Activated naive CD4-positive, alpha-beta T cell treated with anti-CD3 and anti-CD28 coated beads, Interleukin-2, amount 50 U/mL, for 72 hours (primary cell): ENCODE measurements at regions not wholly inside any gene's neighbourhood (a gene's known extent, or its start where the extent isn't known, plus 50 kb on each side); places are given as distances from the start of the nearest gene placed in this dataset.

ENCODE experiments used
- ATAC-seq, 2 donors: fragments of 150-1000 bp; cut with Tn5 transposase; 2 replicates each; pipeline ENCODE4 v1.10.0; 2021; ENCODE audit warnings: mild to moderate bottlenecking in 2 of 2, moderate library complexity in 2 of 2
- DNase-seq, 2 donors: peaks; one replicate each; pipeline ENCODE4 v3.0.0; 2021 to 2022; ENCODE audit warnings: low spot score in 2 of 2
- H3K27ac Mint-ChIP-seq, 2 donors: one replicate each; pipeline ENCODE4 v1.8.0; 2022; ENCODE audit warnings: mild to moderate bottlenecking in 2 of 2, mixed read lengths in 2 of 2
- H3K36me3 Mint-ChIP-seq, 2 donors: one replicate each; pipeline ENCODE4 v1.8.0; 2022; ENCODE audit warnings: mixed read lengths in 2 of 2
- H3K9me3 Mint-ChIP-seq, 2 donors: one replicate each; pipeline ENCODE4 v1.8.0; 2022; ENCODE audit warnings: mixed read lengths in 2 of 2

DNA sequence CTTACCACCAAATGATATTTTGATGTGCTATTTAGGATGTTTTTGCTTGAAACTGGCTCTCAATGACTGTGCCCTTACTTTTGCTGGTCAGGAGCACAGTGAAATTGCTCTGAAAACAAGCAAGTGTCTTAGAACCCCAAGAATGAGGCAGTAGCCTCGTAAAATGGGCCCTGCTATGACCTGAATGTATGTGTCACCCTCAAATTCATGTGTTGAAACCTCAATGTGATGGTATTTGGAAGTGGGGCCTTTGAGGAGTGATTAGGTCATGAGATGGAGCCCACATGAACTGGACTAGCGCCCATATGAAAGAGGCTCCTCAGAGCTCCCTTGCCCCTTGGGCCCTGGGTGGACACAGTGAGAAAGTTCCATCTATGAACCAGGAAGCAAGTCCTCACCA, 155.2 kb downstream of the ZIC5 start:
- H3K36me3 Mint-ChIP-seq = no peaks in the 10 kb centered on the region
- peaks cover 0 to under 1% of the 10 kb centered on the region in 2 donors for H3K9me3 Mint-ChIP-seq
- ATAC-seq (no peak), DNase-seq (no peak)
- H3K27ac Mint-ChIP-seq = no peak overlapping the region

DNA sequence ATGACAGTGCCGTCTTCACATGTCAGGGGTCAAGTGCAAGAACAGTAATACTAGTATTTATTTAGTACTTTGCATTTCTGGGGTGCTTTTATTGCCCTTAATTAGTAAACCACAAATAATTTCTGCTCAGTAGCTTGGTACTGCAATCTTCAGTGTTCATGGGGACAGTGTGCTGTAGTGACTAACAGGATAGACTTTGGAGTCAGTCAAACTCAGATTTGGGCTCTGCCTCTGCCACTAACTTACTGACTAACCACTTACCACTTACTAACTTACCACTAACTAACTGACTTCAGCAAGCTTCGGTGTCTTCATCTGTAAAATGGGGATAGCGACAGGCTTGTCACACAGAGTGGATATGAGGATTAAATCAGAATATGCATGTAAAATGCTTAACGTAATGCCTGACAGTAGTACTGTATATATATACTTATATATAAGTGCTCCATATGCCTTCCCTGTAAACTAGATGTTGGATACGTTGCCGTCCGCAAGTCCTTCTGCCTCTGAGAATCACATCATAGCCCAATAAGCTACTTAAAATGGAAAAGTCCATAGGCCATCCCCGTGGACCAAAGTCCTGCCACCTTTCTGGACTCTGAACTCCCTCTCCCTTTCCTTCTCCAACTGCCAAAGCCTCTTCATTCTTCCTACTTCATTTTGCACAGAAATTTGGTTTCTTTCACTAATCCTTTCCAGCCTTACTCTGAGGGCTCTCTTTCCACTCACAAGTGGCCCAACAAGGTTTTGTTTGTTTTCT, 158.1 kb downstream of the ZIC5 start:
- H3K9me3 Mint-ChIP-seq = no peaks in the 10 kb centered on the region
- no peaks in the 10 kb centered on the region for H3K36me3 Mint-ChIP-seq
- no peak for ATAC-seq
- no peak overlapping the region for H3K27ac Mint-ChIP-seq
- DNase-seq = no peak

DNA sequence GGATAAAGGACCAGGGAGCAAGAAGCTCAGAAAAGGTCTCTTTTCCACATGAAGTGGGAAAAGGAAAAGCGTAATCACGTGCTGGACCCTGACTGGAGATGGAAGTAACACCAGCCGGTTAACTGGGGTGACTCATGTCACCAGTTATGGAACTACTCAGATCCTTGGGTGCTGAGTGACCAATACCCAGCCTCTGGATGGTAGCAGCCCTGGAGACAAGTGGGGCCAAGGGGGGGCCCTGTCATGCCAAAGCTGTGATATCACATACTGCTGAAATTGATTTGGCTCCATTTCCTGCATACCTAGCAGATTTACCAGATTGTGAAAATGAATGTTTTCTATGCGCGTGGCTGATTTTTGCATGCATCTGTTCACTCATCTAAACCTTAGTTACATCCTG, 158.9 kb downstream of the ZIC5 start:
- H3K9me3 Mint-ChIP-seq = no peaks in the 10 kb centered on the region
- ATAC-seq = no peak
- H3K27ac Mint-ChIP-seq = no peak overlapping the region
- no peak for DNase-seq
- no peaks in the 10 kb centered on the region for H3K36me3 Mint-ChIP-seq

DNA sequence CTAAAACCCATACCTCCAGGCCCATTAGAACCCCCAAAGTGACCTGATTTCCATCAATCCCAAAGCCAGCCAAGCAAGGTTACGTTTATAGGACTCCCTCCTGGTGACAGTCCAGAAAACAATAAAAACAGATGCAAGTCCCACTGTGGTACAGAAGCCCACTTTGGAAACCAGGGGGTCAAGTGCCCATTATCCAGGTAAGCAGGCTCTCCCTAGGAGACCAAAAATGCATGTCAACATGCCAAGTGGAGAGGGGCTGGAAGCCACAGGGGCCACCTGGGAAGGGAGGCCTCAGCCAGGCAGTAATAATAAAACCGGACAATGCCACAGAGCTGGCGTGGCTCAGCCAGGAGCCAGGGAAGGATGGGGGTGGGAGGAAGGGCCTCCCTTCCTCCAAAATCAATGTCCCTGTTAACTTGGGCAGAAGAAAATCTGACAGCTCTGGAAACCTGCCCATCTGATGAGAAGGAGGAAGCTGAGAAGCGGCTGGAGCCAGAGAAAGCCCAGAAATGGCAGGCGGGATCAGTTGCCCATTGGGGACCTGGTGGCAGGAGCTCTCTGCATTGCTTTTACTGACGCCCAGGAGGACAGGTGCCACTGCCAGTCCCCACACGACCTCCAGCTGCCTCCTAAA, 160.4 kb downstream of the ZIC5 start:
- ATAC-seq (no peak), DNase-seq (no peak)
- H3K9me3 Mint-ChIP-seq = no peaks in the 10 kb centered on the region
- H3K27ac Mint-ChIP-seq = no peak overlapping the region
- no peaks in the 10 kb centered on the region for H3K36me3 Mint-ChIP-seq

DNA sequence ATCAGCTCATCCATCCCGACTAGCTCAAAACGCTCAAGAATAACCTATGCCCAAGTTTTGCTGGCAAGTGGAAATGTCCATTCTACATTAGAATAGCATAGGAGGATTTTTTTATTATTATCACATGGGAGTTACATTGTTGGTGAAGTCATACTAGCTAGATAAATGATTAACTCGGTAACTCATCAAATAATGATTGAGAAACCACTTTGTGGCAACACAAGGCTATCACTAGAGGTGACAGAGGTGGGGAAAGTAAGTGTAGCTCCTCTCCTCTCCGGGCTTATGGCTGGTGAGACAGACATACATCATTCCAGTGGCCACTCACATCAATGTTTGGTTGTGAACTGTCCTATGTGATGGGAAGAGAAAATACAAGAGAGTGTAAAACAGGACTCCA, 161.6 kb downstream of the ZIC5 start:
- no peak overlapping the region for H3K27ac Mint-ChIP-seq
- no peaks in the 10 kb centered on the region for H3K36me3 Mint-ChIP-seq
- H3K9me3 Mint-ChIP-seq = no peaks in the 10 kb centered on the region
- ATAC-seq = no peak
- DNase-seq = no peak

DNA sequence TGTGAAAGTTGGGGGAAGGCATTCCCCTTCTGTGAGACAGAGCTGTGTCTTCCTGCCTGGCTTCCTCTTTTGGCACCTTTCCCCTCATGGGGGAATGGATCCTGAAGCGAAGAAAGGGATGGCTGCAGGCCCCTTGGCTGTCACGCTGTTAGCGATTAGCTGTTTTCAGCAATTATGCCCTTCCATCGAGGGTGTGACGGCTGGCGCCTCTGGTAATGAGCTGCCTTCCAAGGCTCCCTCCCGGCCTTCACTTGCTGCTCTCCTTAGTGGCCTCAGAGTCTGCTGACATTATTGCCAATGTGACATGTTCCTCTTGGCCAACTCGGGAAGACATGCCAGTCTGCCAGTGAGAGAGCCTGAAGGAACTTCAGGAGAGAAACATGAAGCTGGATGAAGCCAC, 162.1 kb downstream of the ZIC5 start:
- no peak overlapping the region for H3K27ac Mint-ChIP-seq
- DNase-seq (no peak), ATAC-seq (no peak)
- H3K36me3 Mint-ChIP-seq = no peaks in the 10 kb centered on the region
- no peaks in the 10 kb centered on the region for H3K9me3 Mint-ChIP-seq

DNA sequence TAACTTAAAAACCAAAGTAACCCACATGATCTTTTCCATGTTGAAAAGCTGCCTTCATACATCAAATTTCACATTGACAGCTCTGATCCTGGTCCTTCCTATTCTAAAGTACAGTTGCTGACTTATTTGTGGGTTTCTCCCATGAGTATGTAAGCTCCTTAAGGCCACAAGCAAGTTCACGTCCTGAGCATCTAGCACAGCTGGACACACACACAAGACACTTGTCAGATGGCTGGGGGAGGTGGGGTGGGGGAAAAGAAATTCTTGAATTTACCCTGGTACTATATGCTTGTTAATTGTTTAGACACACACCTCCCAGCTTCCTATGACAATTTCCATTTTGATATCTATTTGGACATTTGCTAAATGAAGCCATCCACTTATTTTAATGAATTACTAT, 162.8 kb downstream of the ZIC5 start:
- ATAC-seq (no peak), DNase-seq (no peak)
- H3K9me3 Mint-ChIP-seq = no peaks in the 10 kb centered on the region
- no peak overlapping the region for H3K27ac Mint-ChIP-seq
- H3K36me3 Mint-ChIP-seq = no peaks in the 10 kb centered on the region

DNA sequence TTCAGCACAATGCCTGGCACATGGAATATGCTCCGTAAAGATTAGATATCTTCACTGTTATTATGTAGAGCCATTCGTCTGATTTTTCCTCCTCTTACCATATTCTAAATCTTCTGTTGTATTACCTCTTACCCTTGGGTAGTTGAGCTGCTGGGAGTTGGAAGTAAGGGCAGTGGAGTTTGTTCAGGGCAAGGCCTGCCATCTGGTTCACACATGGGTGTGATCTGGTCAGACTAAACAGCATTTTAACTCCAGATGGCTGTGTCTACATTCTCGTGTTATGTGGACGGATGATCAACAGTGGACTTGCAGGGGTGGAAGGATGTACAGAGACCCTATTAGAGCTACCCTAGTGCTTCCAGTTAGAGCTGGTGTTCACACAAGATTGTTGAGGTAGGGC, 164.9 kb downstream of the ZIC5 start:
- DNase-seq = no peak
- Mint-ChIP-seq H3K27ac (no peak overlapping the region), H3K36me3 (no peaks in the 10 kb centered on the region), H3K9me3 (no peaks in the 10 kb centered on the region)
- no peak for ATAC-seq

DNA sequence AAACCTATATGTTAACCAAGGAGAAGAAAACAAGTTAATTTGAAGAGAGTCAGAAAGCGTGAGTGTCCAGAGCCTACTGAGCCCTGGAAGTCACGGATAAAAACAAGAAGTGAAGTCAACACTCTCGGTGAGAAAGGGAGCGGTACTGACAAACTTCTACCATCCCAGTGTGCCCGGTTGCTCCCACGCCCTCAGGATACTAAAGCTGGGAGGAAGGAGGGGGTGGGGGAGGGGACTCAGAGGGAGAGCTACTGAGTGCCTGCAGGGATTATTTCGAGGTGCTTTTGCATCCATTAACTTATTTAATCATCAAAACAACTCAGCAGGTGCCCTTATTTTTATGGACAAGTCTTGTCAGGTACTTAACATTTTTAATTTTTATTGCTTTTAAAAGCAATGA, 166.2 kb downstream of the ZIC5 start:
- DNase-seq = no peak
- ATAC-seq = no peak
- Mint-ChIP-seq H3K27ac (no peak overlapping the region), H3K36me3 (no peaks in the 10 kb centered on the region), H3K9me3 (no peaks in the 10 kb centered on the region)

DNA sequence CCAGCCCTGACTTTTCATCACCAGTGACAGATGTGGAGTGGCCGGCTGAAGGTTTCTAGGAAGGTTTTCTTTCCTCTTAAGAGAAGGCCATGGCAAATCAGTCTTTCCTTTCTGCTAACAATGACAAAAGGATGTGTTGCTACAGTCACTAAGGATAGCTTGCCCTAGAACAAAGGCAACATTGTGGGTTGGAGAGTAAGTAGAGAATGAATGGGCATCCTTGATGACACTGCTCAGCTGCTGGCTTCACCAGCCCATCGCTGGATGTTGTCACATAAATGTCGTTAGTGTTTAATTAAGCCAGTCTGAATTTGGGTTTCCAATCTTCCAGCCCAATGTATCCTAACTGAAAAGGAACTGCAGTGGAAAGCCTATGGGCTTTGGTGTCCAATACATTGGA, 168.4 kb downstream of the ZIC5 start:
- Mint-ChIP-seq H3K9me3 (peaks cover 0 to 4% of the 10 kb centered on the region in 2 donors), H3K36me3 (no peaks in the 10 kb centered on the region), H3K27ac (no peak overlapping the region)
- ATAC-seq (no peak), DNase-seq (no peak)

DNA sequence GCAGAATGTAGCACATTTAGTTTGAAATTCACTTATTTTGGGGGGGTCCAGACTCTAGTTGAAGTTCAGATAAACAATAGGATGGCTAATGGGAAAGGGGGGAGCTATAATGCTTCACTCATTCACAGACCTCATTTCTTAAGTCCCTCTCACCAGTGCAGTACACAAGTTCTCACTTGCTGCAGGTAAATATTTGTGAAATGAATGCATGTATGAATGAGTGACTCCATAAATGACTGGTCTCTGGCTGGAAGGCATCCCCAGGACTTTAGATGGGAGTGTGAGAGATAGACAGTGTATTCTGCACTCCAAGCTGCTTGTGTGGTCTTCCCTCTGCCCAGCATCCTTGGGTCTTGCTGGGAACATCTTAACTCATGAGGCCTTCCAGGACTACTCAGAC, 169.2 kb downstream of the ZIC5 start:
- Mint-ChIP-seq H3K9me3 (peaks cover 0 to 4% of the 10 kb centered on the region in 2 donors), H3K36me3 (no peaks in the 10 kb centered on the region), H3K27ac (no peak overlapping the region)
- ATAC-seq (no peak), DNase-seq (no peak)

DNA sequence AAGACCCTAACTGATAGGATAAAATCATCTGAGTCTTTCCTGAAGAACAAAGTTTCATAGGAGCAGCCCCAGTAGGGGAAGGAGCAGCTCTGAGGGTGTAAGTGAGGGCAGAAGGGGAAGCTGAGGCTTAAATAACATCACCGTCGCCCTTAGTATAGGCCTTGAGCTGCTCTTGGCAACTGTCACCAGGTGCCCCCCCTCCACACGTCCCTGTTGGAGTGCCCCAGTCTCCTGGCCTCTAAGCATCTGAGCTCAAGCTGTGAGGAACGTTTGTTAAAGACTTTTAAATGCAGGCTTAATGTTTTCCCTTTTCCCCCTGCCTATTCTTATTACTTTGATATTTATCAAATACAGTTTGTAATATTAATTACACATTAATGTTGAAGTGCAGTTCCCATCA, 170.6 kb downstream of the ZIC5 start:
- Mint-ChIP-seq H3K27ac (no peak overlapping the region), H3K9me3 (peaks cover 0 to 4% of the 10 kb centered on the region in 2 donors), H3K36me3 (no peaks in the 10 kb centered on the region)
- DNase-seq = no peak
- ATAC-seq = no peak

DNA sequence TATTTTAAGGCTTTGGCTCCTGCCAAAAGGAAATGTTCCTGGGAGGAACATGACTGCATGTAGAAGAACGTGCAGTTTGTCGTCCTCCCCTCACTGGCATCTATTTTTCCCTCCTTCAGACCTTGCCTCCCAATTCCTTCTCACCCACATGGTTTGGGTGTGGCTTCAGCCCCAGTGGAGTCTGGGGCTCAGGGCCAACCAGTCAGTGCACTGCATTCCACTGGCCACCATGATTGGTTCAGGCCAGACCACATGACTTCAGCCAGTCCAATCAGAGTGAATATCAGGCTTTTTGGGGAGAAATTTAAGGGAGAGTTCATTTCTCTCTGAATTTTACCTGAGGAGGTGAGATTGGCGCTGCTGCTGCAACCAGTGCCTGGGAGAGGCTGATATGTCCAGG, 171.6 kb downstream of the ZIC5 start:
- no peak for ATAC-seq
- DNase-seq = no peak
- Mint-ChIP-seq H3K9me3 (peaks cover 0 to 4% of the 10 kb centered on the region in 2 donors), H3K27ac (no peak overlapping the region), H3K36me3 (no peaks in the 10 kb centered on the region)

DNA sequence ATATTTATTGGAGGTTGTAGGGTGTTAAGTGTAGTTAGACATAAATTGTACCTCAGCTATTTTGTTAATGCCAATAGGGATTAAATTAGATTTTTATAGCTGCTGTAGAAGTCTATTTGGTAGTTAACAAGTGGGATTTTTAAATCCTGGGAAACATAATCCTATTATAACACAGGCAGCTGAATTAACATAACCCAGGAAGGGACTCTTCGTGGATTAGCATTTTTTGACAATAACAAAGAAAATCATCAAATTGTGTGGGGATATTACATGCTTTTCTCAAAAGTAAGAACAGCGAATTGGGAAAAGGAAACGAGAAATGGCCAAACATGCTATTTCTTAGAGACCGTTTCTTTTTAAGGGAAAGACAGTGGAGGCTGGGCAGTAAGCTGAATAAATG, 172.8 kb downstream of the ZIC5 start:
- H3K36me3 Mint-ChIP-seq = no peaks in the 10 kb centered on the region
- H3K9me3 Mint-ChIP-seq = peaks cover 0 to 4% of the 10 kb centered on the region in 2 donors
- DNase-seq = no peak
- no peak overlapping the region for H3K27ac Mint-ChIP-seq
- no peak for ATAC-seq

DNA sequence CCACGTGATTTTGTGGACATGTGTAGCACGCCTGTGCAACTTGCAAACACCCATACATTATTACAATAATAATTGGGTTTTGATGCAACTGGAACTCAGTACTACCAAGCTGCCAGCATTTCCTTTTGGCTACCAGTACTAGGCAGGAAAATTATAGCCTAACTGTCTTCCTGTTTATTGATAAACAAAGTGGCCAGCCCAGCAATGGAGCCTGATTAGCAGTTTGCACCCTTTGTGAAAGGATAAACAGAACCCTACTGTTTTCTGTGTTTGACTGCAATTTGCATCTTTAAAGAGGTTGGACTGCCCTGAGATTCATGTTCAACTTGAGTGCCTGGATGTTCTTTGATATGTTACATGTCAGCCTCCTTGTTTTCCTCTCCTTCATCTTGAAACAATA, 173.9 kb downstream of the ZIC5 start:
- Mint-ChIP-seq H3K36me3 (no peaks in the 10 kb centered on the region), H3K27ac (no peak overlapping the region), H3K9me3 (peaks cover 0 to 4% of the 10 kb centered on the region in 2 donors)
- no peak for ATAC-seq
- no peak for DNase-seq

DNA sequence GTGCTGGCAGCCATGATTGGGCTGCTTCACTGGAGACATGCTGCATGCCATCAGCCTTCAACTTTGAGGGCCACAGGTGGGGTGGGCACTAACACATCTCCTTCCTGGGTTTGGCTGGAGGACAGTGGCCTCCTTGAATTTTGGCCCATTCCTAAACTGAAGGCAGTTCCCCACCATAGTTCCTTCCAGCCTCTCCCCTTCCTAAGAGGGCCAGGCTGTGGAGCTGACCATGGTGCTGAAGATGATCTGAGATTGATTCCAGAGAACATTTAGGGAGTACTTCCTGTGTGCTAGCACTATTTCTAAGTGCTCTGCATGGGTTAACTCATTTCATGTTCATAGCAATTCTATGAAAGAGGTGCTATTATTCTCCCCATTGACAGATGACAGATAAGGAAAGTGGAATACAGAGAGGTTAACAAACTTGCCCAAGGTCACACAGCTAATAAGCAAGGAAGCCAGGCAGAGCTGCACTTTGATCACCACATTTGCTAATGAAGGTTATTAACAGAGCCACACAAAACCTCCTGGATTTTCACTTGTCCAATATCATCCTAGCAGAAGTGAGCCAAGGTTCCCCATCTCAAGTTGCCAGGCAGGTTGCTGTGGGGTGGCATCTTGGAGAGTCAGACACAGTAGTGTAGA, 175.3 kb downstream of the ZIC5 start:
- Mint-ChIP-seq H3K27ac (no peak overlapping the region), H3K36me3 (no peaks in the 10 kb centered on the region), H3K9me3 (peaks cover 0 to 4% of the 10 kb centered on the region in 2 donors)
- no peak for ATAC-seq
- DNase-seq = peak in 1 of 2 donors; percentile 19

DNA sequence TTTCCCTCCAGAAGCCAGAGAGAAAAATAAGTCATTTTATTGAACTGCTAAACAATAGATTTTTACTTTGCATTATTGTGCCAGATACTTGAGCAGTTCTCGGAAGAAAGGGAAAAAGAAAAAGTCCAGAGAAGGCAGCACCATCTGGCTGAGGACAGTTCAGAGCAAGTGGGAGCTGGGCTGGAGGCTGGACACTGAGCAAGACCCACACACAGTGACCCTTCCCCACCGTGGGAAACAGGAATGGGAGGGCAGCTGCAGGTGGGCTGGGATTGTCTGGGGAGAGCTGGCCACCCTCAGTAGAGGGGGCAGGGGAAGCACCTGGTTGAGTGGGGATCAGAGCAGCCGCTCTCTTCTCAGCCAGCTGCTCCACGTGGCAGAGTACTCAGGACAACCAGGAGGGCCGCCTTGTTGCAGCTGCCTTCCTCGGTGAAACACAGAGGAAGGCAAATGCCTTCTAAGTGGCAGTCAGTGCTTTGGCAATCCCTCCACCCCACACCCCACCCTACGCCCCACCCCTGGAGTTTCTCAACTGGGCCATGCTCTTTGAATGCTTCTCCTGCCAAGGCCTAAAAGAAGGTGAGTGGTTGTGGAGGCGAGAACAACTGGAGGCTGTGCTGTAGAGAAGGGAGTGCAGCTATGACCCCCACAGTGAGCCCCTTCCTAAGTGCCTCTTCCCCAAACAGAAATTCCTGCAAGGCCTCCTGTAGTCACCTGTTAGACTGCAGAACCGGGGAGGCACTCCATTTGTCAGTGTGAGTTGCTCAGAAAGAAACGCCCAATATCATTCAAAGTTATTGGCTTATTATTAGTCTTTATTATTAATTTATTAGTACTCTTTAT, 179.3 kb downstream of the ZIC5 start:
- Mint-ChIP-seq H3K36me3 (peaks cover 0 to 5% of the 10 kb centered on the region in 2 donors), H3K9me3 (peaks cover 0 to 5% of the 10 kb centered on the region in 2 donors), H3K27ac (no peak overlapping the region)
- ATAC-seq = no peak
- DNase-seq = no peak
